ENCODE measurements at regions not wholly inside any gene's neighbourhood (a gene's known extent, or its start where the extent isn't known, plus 50 kb on each side); places are given as distances from the start of the nearest gene placed in this dataset.

DNA sequence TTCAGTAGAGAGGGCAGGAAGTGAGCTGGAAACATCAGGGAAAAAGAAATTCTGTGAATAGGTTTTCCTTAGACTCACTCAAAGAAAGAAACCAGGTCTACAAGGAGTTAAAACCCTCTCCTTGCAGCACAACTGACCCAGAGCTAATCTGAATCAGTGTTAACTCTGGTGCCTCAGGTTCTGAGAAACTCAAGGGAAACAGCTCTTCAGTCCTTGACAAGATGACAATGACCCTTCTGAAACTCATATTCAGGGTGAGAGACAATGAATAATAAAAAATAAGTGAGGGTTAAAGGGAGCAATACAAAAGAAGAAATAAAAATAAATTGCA lies 903.6 kb downstream of the STPG2 start:
- intact Hi-C loops (cut with micrococcal nuclease; ENCODE audit: unreplicated experiment) = no loop called here
- POLR2A ChIA-PET (ENCODE audit: low non-redundant PET) = no interaction called here
- H3K27me3 ChIP-seq (replicated peaks; ENCODE audit: insufficient read depth, low read depth, low read length, poor library complexity) = no peaks in the 10 kb centered on the region
- no peaks in the 10 kb centered on the region for H3K36me3 ChIP-seq (ENCODE audit: insufficient read depth, low read length, poor library complexity, severe bottlenecking)
- no peak for DNase-seq (ENCODE audit: low spot score)
- H3K4me3 ChIP-seq (ENCODE audit: low read depth, low read length, poor library complexity, severe bottlenecking) = no peak overlapping the region
- TF ChIP-seq CTCF (conservative IDR thresholded peaks at IDR 0.05; ENCODE audit: low read depth, low read length) (no peak), EZH2 (IDR thresholded peaks at IDR 0.05; ENCODE audit: borderline replicate concordance, low read depth, low read length, poor library complexity, severe bottlenecking) (no peak)
- no TSS peak for BruUV-seq (replicated peaks)
- H3K9me3 ChIP-seq (ENCODE audit: low read depth, low read length, poor library complexity, severe bottlenecking) = no peaks in the 10 kb centered on the region
- no peak overlapping the region for H3K27ac ChIP-seq (ENCODE audit: low read depth, low read length, poor library complexity, severe bottlenecking)
- no peaks in the 10 kb centered on the region for H3K4me1 ChIP-seq (ENCODE audit: insufficient read depth, low read length, poor library complexity, severe bottlenecking)
- CTCF ChIA-PET = no interaction called here

- TF ChIP-seq EZH2 (IDR thresholded peaks at IDR 0.05; ENCODE audit: borderline replicate concordance, low read depth, low read length, poor library complexity, severe bottlenecking) = no peak
- no peak for TF ChIP-seq CTCF (conservative IDR thresholded peaks at IDR 0.05; ENCODE audit: low read depth, low read length)
- Histone ChIP-seq H3K4me3 (ENCODE audit: low read depth, low read length, poor library complexity, severe bottlenecking) (no peak overlapping the region), H3K27me3 (replicated peaks; ENCODE audit: insufficient read depth, low read depth, low read length, poor library complexity) (no peaks in the 10 kb centered on the region), H3K9me3 (ENCODE audit: low read depth, low read length, poor library complexity, severe bottlenecking) (no peaks in the 10 kb centered on the region), H3K36me3 (ENCODE audit: insufficient read depth, low read length, poor library complexity, severe bottlenecking) (no peaks in the 10 kb centered on the region), H3K4me1 (ENCODE audit: insufficient read depth, low read length, poor library complexity, severe bottlenecking) (no peaks in the 10 kb centered on the region), H3K27ac (ENCODE audit: low read depth, low read length, poor library complexity, severe bottlenecking) (no peak overlapping the region)
- ChIA-PET POLR2A (ENCODE audit: low non-redundant PET) (no interaction called here), CTCF (no interaction called here)
- BruUV-seq (replicated peaks) = no TSS peak
- intact Hi-C loops (cut with micrococcal nuclease; ENCODE audit: unreplicated experiment) = no loop called here
- DNase-seq (ENCODE audit: low spot score) = no peak
Observed at GRCh38 chr4:97252615-97253154, 890.6 kb downstream of the STPG2 start.

DNA sequence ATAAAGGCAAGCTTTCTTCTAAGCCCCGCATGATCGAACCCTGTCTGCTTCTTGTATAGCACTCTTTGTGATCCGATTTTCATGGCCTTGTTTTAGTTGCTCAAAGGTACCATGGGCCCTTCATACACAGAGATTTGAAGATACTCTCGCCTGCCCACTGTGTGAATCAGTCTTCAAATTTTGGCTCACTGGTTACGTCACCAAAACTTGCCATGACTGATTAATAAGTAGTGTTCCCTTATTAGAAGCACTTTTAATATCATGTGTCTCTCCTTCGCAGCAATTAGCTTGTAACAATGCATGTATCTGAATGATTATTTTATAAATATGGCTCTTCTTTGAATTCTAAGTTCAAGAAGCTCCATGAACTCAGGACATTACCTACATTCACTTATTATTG lies 880.5 kb downstream of the STPG2 start:
- CTCF ChIA-PET = no interaction called here
- BruUV-seq (replicated peaks) = no TSS peak
- no peaks in the 10 kb centered on the region for H3K36me3 ChIP-seq (ENCODE audit: insufficient read depth, low read length, poor library complexity, severe bottlenecking)
- no peaks in the 10 kb centered on the region for H3K9me3 ChIP-seq (ENCODE audit: low read depth, low read length, poor library complexity, severe bottlenecking)
- no peaks in the 10 kb centered on the region for H3K4me1 ChIP-seq (ENCODE audit: insufficient read depth, low read length, poor library complexity, severe bottlenecking)
- H3K27me3 ChIP-seq (replicated peaks; ENCODE audit: insufficient read depth, low read depth, low read length, poor library complexity) = no peaks in the 10 kb centered on the region
- no peak for TF ChIP-seq EZH2 (IDR thresholded peaks at IDR 0.05; ENCODE audit: borderline replicate concordance, low read depth, low read length, poor library complexity, severe bottlenecking)
- no peak for TF ChIP-seq CTCF (conservative IDR thresholded peaks at IDR 0.05; ENCODE audit: low read depth, low read length)
- no peak overlapping the region for H3K27ac ChIP-seq (ENCODE audit: low read depth, low read length, poor library complexity, severe bottlenecking)
- intact Hi-C loops (cut with micrococcal nuclease; ENCODE audit: unreplicated experiment) = no loop called here
- no peak for DNase-seq (ENCODE audit: low spot score)
- POLR2A ChIA-PET (ENCODE audit: low non-redundant PET) = no interaction called here
- H3K4me3 ChIP-seq (ENCODE audit: low read depth, low read length, poor library complexity, severe bottlenecking) = no peak overlapping the region

All from A673 (cell line).